ENCODE measurements at regions not wholly inside any gene's neighbourhood (a gene's known extent, or its start where the extent isn't known, plus 50 kb on each side); places are given as distances from the start of the nearest gene placed in this dataset.
"Not testable (repeated sequence)": the region's sequence is repeated elsewhere in the genome, so short reads cannot be mapped to it uniquely, and the experiment has no call there.

GRCh38 chr5:122515210-122515609, 203.2 kb downstream of the SNCAIP start:
- not testable (repeated sequence) for H3K4me3 ChIP-seq (ENCODE audit: low read depth, low read length); H3K9ac ChIP-seq (ENCODE audit: low read depth, low read length); H3K36me3 ChIP-seq (ENCODE audit: control insufficient read depth, insufficient read depth, low read length); H3K9me3 ChIP-seq (ENCODE audit: control insufficient read depth, insufficient read depth, low read length); H3K27ac ChIP-seq (ENCODE audit: low read depth, low read length); H3K27me3 ChIP-seq (ENCODE audit: control insufficient read depth, insufficient read depth, low read length); H3K4me1 ChIP-seq (ENCODE audit: control insufficient read depth, insufficient read depth, low read length)

GRCh38 chr5:122515709-122516431, 203.8 kb downstream of the SNCAIP start:
- H3K4me3 ChIP-seq (ENCODE audit: low read depth, low read length): no peak overlapping the region
- H3K27me3 ChIP-seq (ENCODE audit: control insufficient read depth, insufficient read depth, low read length): no peaks in the 10 kb centered on the region
- H3K9me3 ChIP-seq (ENCODE audit: control insufficient read depth, insufficient read depth, low read length): no peaks in the 10 kb centered on the region
- peaks cover 5% of the 10 kb centered on the region; the same call in 1 of the 2 replicates for H3K4me1 ChIP-seq (ENCODE audit: control insufficient read depth, insufficient read depth, low read length)
- H3K27ac ChIP-seq (ENCODE audit: low read depth, low read length): no peak overlapping the region
- no peak overlapping the region for H3K9ac ChIP-seq (ENCODE audit: low read depth, low read length)
- no peaks in the 10 kb centered on the region for H3K36me3 ChIP-seq (ENCODE audit: control insufficient read depth, insufficient read depth, low read length)

DNA sequence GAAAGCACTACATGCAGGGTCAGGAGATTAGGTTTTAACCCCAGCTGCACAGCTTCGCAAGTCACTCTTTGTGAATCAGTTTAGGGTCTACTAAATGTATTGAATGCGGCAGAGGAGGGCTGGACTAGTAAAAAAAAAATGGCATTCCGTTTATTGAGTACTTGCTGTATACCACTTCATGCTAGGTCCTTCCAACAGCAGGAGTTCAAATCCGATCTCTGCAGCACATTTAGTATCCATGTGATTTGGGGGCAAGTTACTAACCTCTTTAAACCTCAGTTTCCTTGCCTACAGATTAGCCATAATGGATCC, 204.4 kb downstream of the SNCAIP start:
- Histone ChIP-seq H3K27ac (ENCODE audit: low read depth, low read length) (no peak overlapping the region), H3K4me3 (ENCODE audit: low read depth, low read length) (no peak overlapping the region), H3K36me3 (ENCODE audit: control insufficient read depth, insufficient read depth, low read length) (no peaks in the 10 kb centered on the region), H3K27me3 (ENCODE audit: control insufficient read depth, insufficient read depth, low read length) (no peaks in the 10 kb centered on the region), H3K9ac (ENCODE audit: low read depth, low read length) (no peak overlapping the region), H3K9me3 (ENCODE audit: control insufficient read depth, insufficient read depth, low read length) (no peaks in the 10 kb centered on the region), H3K4me1 (ENCODE audit: control insufficient read depth, insufficient read depth, low read length) (peaks cover 5% of the 10 kb centered on the region; the same call in 1 of the 2 replicates)

DNA sequence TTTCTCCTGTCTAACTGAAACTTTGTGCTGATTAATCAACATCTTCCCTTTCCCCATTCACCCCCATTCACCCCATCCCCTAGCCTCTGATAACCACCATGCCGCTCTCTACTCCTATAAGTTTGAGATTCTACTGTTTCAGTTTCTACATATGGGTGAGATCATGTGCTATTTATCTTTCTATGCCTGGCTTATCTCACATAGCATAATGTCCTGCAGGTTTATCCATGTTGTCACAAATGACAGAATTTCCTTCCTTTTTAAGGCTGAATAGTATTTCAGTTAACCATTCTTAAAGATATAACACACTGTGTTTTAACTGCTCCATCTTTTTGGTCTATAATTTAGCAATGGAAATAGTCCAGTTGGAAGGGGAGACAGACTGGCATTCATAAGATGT, 205.1 kb downstream of the SNCAIP start:
- Histone ChIP-seq H3K9me3 (ENCODE audit: control insufficient read depth, insufficient read depth, low read length) (no peaks in the 10 kb centered on the region), H3K4me3 (ENCODE audit: low read depth, low read length) (no peak overlapping the region), H3K36me3 (ENCODE audit: control insufficient read depth, insufficient read depth, low read length) (no peaks in the 10 kb centered on the region), H3K4me1 (ENCODE audit: control insufficient read depth, insufficient read depth, low read length) (peaks cover 5% of the 10 kb centered on the region; the same call in 1 of the 2 replicates), H3K27ac (ENCODE audit: low read depth, low read length) (no peak overlapping the region), H3K27me3 (ENCODE audit: control insufficient read depth, insufficient read depth, low read length) (no peaks in the 10 kb centered on the region), H3K9ac (ENCODE audit: low read depth, low read length) (no peak overlapping the region)

DNA sequence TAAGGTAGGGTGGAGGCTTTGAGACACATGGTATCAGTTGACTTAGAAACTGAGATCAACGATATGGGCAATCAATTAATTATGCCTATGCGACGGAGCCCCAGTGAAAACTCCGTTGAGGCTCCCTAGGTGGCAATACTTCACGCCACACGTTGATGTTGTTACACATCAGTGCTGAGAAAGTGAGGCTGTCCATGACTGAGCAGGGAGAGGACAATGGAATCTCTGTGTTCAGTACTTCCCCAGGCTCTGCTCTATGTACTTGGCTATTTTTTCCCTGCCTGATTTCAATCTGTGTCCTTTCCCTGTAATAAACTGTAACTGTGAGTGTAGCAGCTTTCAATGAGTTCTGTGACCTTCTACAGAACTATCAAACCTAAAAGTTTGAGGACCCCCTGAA, 211.7 kb downstream of the SNCAIP start:
- H3K9me3 ChIP-seq (ENCODE audit: control insufficient read depth, insufficient read depth, low read length): no peaks in the 10 kb centered on the region

GRCh38 chr5:122527547-122527946, 215.5 kb downstream of the SNCAIP start:
- Histone ChIP-seq H3K4me3 (ENCODE audit: low read depth, low read length) (no peak overlapping the region), H3K9me3 (ENCODE audit: control insufficient read depth, insufficient read depth, low read length) (no peaks in the 10 kb centered on the region), H3K27me3 (ENCODE audit: control insufficient read depth, insufficient read depth, low read length) (no peaks in the 10 kb centered on the region), H3K36me3 (ENCODE audit: control insufficient read depth, insufficient read depth, low read length) (no peaks in the 10 kb centered on the region), H3K9ac (ENCODE audit: low read depth, low read length) (no peak overlapping the region), H3K27ac (ENCODE audit: low read depth, low read length) (no peak overlapping the region), H3K4me1 (ENCODE audit: control insufficient read depth, insufficient read depth, low read length) (peaks cover 5% of the 10 kb centered on the region)

More for the DNA sequence above, 211.7 kb downstream of the SNCAIP start:
- Histone ChIP-seq H3K4me3 (ENCODE audit: low read depth, low read length) (no peak overlapping the region), H3K27ac (ENCODE audit: low read depth, low read length) (no peak overlapping the region), H3K4me1 (ENCODE audit: control insufficient read depth, insufficient read depth, low read length) (no peaks in the 10 kb centered on the region), H3K36me3 (ENCODE audit: control insufficient read depth, insufficient read depth, low read length) (no peaks in the 10 kb centered on the region), H3K9ac (ENCODE audit: low read depth, low read length) (no peak overlapping the region), H3K27me3 (ENCODE audit: control insufficient read depth, insufficient read depth, low read length) (no peaks in the 10 kb centered on the region)

DNA sequence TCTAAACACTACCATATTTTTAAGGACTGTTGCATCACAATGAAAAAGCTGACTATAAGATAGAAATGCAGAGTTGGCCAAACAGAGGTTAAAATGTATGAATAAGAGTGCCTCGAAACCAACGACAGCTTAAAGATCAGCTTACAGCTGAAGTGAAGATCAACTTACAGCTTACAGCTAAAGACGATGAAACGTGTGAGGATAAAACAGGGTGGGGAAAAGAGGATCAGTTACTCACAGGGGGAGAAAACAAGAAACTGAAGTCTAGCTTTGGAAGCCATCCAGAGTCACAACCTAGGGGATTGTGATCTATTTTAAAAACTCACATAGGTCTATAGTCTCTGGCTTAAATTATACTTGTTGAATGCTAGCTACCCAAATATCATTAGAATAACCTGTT, 220.0 kb downstream of the SNCAIP start:
- H3K9me3 ChIP-seq (ENCODE audit: control insufficient read depth, insufficient read depth, low read length): no peaks in the 10 kb centered on the region
- H3K4me1 ChIP-seq (ENCODE audit: control insufficient read depth, insufficient read depth, low read length): peaks cover 5% of the 10 kb centered on the region
- H3K4me3 ChIP-seq (ENCODE audit: low read depth, low read length): no peak overlapping the region
- no peaks in the 10 kb centered on the region for H3K27me3 ChIP-seq (ENCODE audit: control insufficient read depth, insufficient read depth, low read length)
- H3K36me3 ChIP-seq (ENCODE audit: control insufficient read depth, insufficient read depth, low read length): no peaks in the 10 kb centered on the region
- H3K9ac ChIP-seq (ENCODE audit: low read depth, low read length): no peak overlapping the region
- H3K27ac ChIP-seq (ENCODE audit: low read depth, low read length): no peak overlapping the region

- Histone ChIP-seq H3K4me1 (ENCODE audit: control insufficient read depth, insufficient read depth, low read length) (peaks cover 5% of the 10 kb centered on the region), H3K36me3 (ENCODE audit: control insufficient read depth, insufficient read depth, low read length) (no peaks in the 10 kb centered on the region), H3K9me3 (ENCODE audit: control insufficient read depth, insufficient read depth, low read length) (no peaks in the 10 kb centered on the region), H3K27ac (ENCODE audit: low read depth, low read length) (no peak overlapping the region), H3K9ac (ENCODE audit: low read depth, low read length) (no peak overlapping the region), H3K27me3 (ENCODE audit: control insufficient read depth, insufficient read depth, low read length) (no peaks in the 10 kb centered on the region), H3K4me3 (ENCODE audit: low read depth, low read length) (no peak overlapping the region)
These were observed 221.8 kb downstream of the SNCAIP start for GRCh38 chr5:122533825-122534224.

- H3K36me3 ChIP-seq (ENCODE audit: control insufficient read depth, insufficient read depth, low read length): no peaks in the 10 kb centered on the region
- no peaks in the 10 kb centered on the region for H3K9me3 ChIP-seq (ENCODE audit: control insufficient read depth, insufficient read depth, low read length)
- H3K4me1 ChIP-seq (ENCODE audit: control insufficient read depth, insufficient read depth, low read length): peaks cover 5% of the 10 kb centered on the region
- no peak overlapping the region for H3K27ac ChIP-seq (ENCODE audit: low read depth, low read length)
- no peaks in the 10 kb centered on the region for H3K27me3 ChIP-seq (ENCODE audit: control insufficient read depth, insufficient read depth, low read length)
- H3K9ac ChIP-seq (ENCODE audit: low read depth, low read length): no peak overlapping the region
- H3K4me3 ChIP-seq (ENCODE audit: low read depth, low read length): no peak overlapping the region
These were observed 222.8 kb downstream of the SNCAIP start for GRCh38 chr5:122534829-122535228.

DNA sequence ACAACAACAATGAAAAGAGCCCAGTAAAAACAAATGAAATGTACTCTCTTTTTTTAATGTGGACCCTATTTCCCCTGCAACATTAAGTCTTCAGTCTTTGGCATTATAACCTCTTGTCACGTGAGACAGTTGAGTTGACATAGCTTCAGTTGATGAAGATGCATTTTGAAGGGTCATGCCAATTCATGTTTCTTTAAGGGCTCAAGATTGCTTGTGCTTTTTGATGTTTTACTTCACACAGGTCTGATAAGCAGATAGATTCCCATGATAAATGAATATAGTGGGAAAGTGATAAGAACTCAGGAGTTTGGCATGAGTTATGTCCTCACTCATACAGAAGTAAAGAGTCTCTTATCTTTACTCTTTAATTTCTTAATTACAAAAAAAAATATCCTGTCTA, 229.4 kb downstream of the SNCAIP start:
- Histone ChIP-seq H3K36me3 (ENCODE audit: control insufficient read depth, insufficient read depth, low read length) (no peaks in the 10 kb centered on the region), H3K4me3 (ENCODE audit: low read depth, low read length) (no peak overlapping the region), H3K4me1 (ENCODE audit: control insufficient read depth, insufficient read depth, low read length) (no peaks in the 10 kb centered on the region), H3K9ac (ENCODE audit: low read depth, low read length) (no peak overlapping the region), H3K9me3 (ENCODE audit: control insufficient read depth, insufficient read depth, low read length) (no peaks in the 10 kb centered on the region), H3K27ac (ENCODE audit: low read depth, low read length) (no peak overlapping the region), H3K27me3 (ENCODE audit: control insufficient read depth, insufficient read depth, low read length) (no peaks in the 10 kb centered on the region)

GRCh38 chr5:122545986-122546385, 228.9 kb upstream of the SNX2 start:
- no peak overlapping the region for H3K9ac ChIP-seq (ENCODE audit: low read depth, low read length)
- H3K9me3 ChIP-seq (ENCODE audit: control insufficient read depth, insufficient read depth, low read length): no peaks in the 10 kb centered on the region
- no peaks in the 10 kb centered on the region for H3K36me3 ChIP-seq (ENCODE audit: control insufficient read depth, insufficient read depth, low read length)
- no peaks in the 10 kb centered on the region for H3K27me3 ChIP-seq (ENCODE audit: control insufficient read depth, insufficient read depth, low read length)
- H3K27ac ChIP-seq (ENCODE audit: low read depth, low read length): no peak overlapping the region
- no peak overlapping the region for H3K4me3 ChIP-seq (ENCODE audit: low read depth, low read length)
- H3K4me1 ChIP-seq (ENCODE audit: control insufficient read depth, insufficient read depth, low read length): no peaks in the 10 kb centered on the region

Data from HUES48 (cell line).